ENCODE measurements at regions not wholly inside any gene's neighbourhood (a gene's known extent, or its start where the extent isn't known, plus 50 kb on each side); places are given as distances from the start of the nearest gene placed in this dataset.

DNA sequence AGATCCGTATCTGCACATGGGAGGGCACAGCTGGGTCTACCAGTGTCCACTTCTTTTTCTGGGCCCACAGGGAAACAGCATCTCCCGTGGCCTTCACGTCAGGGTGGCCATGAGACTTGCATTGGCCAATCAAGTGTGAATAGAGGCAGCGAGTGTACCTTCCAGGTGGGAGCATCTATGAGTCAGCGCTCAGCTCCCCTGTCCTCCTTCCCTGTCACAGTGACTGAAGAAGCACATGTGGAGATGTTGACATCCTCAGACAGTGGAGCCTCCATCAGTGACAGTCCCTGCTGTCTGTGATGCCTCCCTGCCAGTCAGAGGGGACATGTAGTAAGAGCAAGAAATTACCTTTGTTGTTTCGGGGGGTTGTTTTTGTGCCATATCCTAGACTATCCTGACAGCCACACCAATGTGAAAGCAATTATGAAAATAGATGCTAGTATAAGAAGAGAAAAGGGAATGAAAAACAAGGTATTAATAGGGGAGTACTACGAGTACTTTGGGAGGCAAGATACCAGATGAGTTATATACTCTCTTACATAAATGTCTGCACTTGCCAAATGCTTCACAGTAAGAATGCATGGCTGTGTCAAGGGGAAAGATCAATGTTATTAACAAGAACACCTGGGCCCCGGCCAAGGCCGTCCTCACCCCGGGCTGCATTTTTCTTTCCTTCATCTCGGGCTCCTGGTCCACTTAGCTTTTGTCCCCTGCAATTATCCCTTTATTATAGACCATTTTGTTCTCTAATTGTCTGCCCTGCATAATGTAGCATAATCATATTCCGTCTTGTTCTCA lies 86.0 kb downstream of the MATN1 start:
- H3K4me3 ChIP-seq: no peak overlapping the region
- H3K36me3 ChIP-seq: no peaks in the 10 kb centered on the region
- no peaks in the 10 kb centered on the region for H3K4me1 ChIP-seq
- H3K27ac ChIP-seq: no peak overlapping the region
- no peaks in the 10 kb centered on the region for H3K9me3 ChIP-seq
- no peak for TF ChIP-seq POLR2AphosphoS5 (IDR thresholded peaks at IDR 0.05)
- TF ChIP-seq, protein P1, sequence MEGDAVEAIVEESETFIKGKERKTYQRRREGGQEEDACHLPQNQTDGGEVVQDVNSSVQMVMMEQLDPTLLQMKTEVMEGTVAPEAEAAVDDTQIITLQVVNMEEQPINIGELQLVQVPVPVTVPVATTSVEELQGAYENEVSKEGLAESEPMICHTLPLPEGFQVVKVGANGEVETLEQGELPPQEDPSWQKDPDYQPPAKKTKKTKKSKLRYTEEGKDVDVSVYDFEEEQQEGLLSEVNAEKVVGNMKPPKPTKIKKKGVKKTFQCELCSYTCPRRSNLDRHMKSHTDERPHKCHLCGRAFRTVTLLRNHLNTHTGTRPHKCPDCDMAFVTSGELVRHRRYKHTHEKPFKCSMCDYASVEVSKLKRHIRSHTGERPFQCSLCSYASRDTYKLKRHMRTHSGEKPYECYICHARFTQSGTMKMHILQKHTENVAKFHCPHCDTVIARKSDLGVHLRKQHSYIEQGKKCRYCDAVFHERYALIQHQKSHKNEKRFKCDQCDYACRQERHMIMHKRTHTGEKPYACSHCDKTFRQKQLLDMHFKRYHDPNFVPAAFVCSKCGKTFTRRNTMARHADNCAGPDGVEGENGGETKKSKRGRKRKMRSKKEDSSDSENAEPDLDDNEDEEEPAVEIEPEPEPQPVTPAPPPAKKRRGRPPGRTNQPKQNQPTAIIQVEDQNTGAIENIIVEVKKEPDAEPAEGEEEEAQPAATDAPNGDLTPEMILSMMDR (IDR thresholded peaks at IDR 0.05): no peak
- no peak for TF ChIP-seq POLR2A (IDR thresholded peaks at IDR 0.05)
- DNase-seq (ENCODE audit: low spot score in 2 of 2): no peak
- H3K27me3 ChIP-seq: no peaks in the 10 kb centered on the region
- intact Hi-C loops (cut with DNase I; ENCODE audit: low total_unique reads): no loop called here

DNA sequence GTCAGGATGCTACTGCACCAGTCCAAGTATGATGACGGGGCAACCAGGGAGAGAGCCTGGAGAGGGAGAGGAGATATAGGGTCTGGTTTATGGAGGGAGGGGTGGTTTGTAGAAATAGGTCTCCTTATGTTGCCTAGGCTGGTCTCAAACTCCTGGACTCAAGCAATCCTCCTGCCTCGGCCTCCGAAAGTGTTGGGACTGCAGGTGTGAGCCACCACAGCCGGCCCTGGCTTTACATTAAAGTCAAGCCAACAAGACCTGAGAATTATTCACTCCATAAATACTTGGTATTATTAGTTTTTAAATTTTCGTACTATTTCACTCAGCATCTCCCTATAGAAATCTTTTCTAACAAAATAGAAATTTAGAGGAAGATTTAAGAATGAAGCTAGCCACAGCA lies 86.8 kb downstream of the MATN1 start:
- no peak for DNase-seq (ENCODE audit: low spot score in 2 of 2)
- Histone ChIP-seq H3K9me3 (no peaks in the 10 kb centered on the region), H3K4me1 (no peaks in the 10 kb centered on the region), H3K27ac (no peak overlapping the region), H3K36me3 (no peaks in the 10 kb centered on the region), H3K4me3 (no peak overlapping the region), H3K27me3 (no peaks in the 10 kb centered on the region)
- TF ChIP-seq, protein P1 (IDR thresholded peaks at IDR 0.05): no peak
- no peak for TF ChIP-seq POLR2A (IDR thresholded peaks at IDR 0.05)
- TF ChIP-seq POLR2AphosphoS5 (IDR thresholded peaks at IDR 0.05): no peak
- intact Hi-C loops (cut with DNase I; ENCODE audit: low total_unique reads): no loop called here

DNA sequence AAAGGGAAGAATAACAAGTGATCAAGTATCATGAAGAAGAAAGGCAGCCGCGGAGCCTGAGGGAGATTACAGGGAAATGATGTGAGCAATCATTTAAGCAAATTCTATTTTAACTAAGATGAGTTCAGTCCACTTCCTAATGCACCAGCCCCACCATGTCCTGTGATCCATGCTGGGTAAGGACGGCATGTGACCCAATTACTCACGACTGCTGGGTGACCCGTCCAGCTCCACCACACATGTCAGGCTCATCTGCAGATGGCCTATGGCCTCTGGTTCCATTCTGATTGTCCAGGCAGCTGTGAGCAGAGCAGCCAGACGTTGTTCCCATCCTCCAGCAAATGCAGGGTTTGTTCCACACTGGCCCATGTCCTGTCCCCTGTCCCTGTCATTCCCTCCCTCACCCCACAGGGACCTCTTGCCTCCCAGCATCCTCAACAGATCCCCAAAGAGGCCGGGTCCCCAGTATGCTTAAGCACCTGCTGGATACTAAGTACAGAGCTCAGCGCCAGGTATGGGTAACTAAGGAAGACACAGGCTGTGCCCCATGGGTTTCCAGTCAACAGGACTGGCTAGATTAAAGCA lies 87.9 kb downstream of the MATN1 start:
- DNase-seq (ENCODE audit: low spot score in 2 of 2): no peak
- intact Hi-C loops (cut with DNase I; ENCODE audit: low total_unique reads): no loop called here
- H3K9me3 ChIP-seq: no peaks in the 10 kb centered on the region
- no peaks in the 10 kb centered on the region for H3K36me3 ChIP-seq
- no peak overlapping the region for H3K27ac ChIP-seq
- no peak overlapping the region for H3K4me3 ChIP-seq
- H3K4me1 ChIP-seq: no peaks in the 10 kb centered on the region
- H3K27me3 ChIP-seq: no peaks in the 10 kb centered on the region
- no peak for TF ChIP-seq POLR2AphosphoS5 (IDR thresholded peaks at IDR 0.05)
- no peak for TF ChIP-seq POLR2A (IDR thresholded peaks at IDR 0.05)
- TF ChIP-seq, protein P1 (IDR thresholded peaks at IDR 0.05): no peak

DNA sequence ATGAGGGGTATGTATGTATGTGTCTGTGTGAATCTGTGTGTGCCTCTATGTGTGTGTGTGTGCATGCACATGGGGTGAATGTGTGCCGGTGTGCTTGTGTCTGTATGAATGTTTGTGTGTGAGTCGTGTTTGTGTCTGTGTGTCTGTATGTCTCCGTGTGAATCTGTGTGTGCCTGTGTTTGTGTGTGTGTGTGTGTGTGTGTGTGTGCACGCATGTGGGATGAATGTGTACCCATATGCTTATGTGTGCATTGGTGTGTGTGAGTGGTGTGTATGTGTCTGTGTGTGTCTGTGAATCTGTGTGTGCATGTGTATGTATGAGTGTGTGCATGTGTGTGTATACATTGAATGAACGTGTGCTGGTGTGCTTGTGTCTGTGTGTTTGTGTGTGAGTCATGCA lies 88.9 kb downstream of the MATN1 start:
- intact Hi-C loops (cut with DNase I; ENCODE audit: low total_unique reads): no loop called here
- no peak for DNase-seq (ENCODE audit: low spot score in 2 of 2)
- H3K27me3 ChIP-seq: no peaks in the 10 kb centered on the region
- H3K4me1 ChIP-seq: no peaks in the 10 kb centered on the region
- TF ChIP-seq POLR2AphosphoS5 (IDR thresholded peaks at IDR 0.05) (no peak), POLR2A (IDR thresholded peaks at IDR 0.05) (no peak)
- TF ChIP-seq, protein P1 (IDR thresholded peaks at IDR 0.05): no peak
- no peaks in the 10 kb centered on the region for H3K9me3 ChIP-seq
- no peaks in the 10 kb centered on the region for H3K36me3 ChIP-seq
- H3K4me3 ChIP-seq: no peak overlapping the region
- H3K27ac ChIP-seq: no peak overlapping the region

DNA sequence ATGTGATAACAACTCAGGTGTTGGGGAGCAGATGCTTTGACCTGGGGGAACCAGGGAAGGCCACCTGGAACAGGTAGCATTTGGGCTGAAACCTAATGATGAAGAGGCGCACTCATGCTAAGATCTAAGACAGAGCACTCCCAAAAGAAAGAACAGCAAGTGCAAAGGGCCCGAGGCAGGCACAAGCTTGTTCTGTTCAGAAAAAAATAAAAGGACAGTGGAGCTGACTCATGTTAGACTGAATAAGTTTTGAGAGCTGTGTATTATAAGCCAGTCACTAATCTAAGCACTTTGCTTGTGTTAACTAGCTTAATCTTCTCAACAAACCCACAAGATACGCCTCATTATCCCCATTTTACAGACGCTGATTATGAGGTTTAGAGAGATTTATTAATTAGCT lies 90.1 kb downstream of the MATN1 start:
- DNase-seq (ENCODE audit: low spot score in 2 of 2): no peak
- no peak overlapping the region for H3K27ac ChIP-seq
- H3K4me3 ChIP-seq: no peak overlapping the region
- no peaks in the 10 kb centered on the region for H3K4me1 ChIP-seq
- H3K9me3 ChIP-seq: no peaks in the 10 kb centered on the region
- H3K36me3 ChIP-seq: no peaks in the 10 kb centered on the region
- TF ChIP-seq POLR2AphosphoS5 (IDR thresholded peaks at IDR 0.05): no peak
- TF ChIP-seq, protein P1 (IDR thresholded peaks at IDR 0.05): no peak
- no peak for TF ChIP-seq POLR2A (IDR thresholded peaks at IDR 0.05)
- no peaks in the 10 kb centered on the region for H3K27me3 ChIP-seq
- intact Hi-C loops (cut with DNase I; ENCODE audit: low total_unique reads): no loop called here
